Activated T-helper 1 cell treated with anti-CD3 and anti-CD28 coated beads, Interleukin-12 subunit alpha, Interleukin-12 subunit beta, Interleukin-2, Interleukin-4 antibody, amounts not matched to agents 30 ng/mL and 10 ng/mL and 1 ng/mL, durations not matched to agents 14 hours and 24 hours and 36 hours (primary cell): ENCODE measurements at regions not wholly inside any gene's neighbourhood (a gene's known extent, or its start where the extent isn't known, plus 50 kb on each side); places are given as distances from the start of the nearest gene placed in this dataset.

ENCODE experiments used
- DNase-seq: peaks from one replicate; pipeline ENCODE4 v3.0.0; 2021; ENCODE audit warnings: low spot score
- H3K27ac Mint-ChIP-seq: one replicate; pipeline ENCODE4 v1.8.0; 2021; ENCODE audit warnings: mild to moderate bottlenecking, mixed read lengths
- H3K27me3 Mint-ChIP-seq: one replicate; pipeline ENCODE4 v1.8.0; 2022; ENCODE audit warnings: mild to moderate bottlenecking, moderate library complexity, mixed read lengths; ENCODE audit not compliant: insufficient read depth
- H3K36me3 Mint-ChIP-seq: one replicate; pipeline ENCODE4 v1.8.0; 2021; ENCODE audit warnings: low read depth, mixed read lengths
- H3K4me1 Mint-ChIP-seq: one replicate; pipeline ENCODE4 v1.8.0; 2021; ENCODE audit warnings: low read depth, mixed read lengths
- H3K4me3 Mint-ChIP-seq: one replicate; pipeline ENCODE4 v1.8.0; 2021; ENCODE audit warnings: mild to moderate bottlenecking, moderate library complexity, mixed read lengths
- H3K9me3 Mint-ChIP-seq: one replicate; pipeline ENCODE4 v1.8.0; 2021; ENCODE audit warnings: mixed read lengths
- intact Hi-C: fragments of 100-400 bp; cut with micrococcal nuclease; formaldehyde crosslinking; loops from one replicate; pipeline ENCODE4 v1.15.1; 2024

GRCh38 chr2:118665784-118666529 lies 181.5 kb downstream of the EN1 start:
- no peak overlapping the region for H3K27ac Mint-ChIP-seq
- DNase-seq: no peak
- intact Hi-C loops: no loop called here

DNA sequence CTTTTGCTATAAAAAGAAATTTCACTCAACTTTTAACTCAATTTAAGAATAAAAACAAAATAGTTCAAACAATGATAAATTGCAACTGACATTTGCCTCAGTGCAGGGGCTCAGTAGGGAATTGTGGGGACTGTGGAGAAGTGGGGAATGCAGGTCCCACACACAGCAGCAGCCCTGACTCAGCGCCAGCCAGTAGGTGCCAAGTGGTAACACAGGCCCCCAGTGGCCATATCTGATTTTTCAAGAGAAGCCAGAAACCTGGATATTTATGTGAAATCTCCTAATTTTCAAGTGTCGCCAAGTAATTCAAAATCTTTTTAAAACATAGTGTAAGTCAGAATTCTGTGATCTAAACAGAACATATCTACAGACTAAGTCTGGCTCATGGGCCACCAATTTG lies 186.3 kb downstream of the EN1 start:
- H3K27ac Mint-ChIP-seq: no peak overlapping the region
- DNase-seq: no peak
- peaks cover 2% of the 10 kb centered on the region for H3K27me3 Mint-ChIP-seq
- H3K36me3 Mint-ChIP-seq: no peaks in the 10 kb centered on the region
- intact Hi-C loops: no loop called here
- H3K9me3 Mint-ChIP-seq: no peaks in the 10 kb centered on the region
- H3K4me1 Mint-ChIP-seq: no peaks in the 10 kb centered on the region
- H3K4me3 Mint-ChIP-seq: no peak overlapping the region

More at GRCh38 chr2:118665784-118666529, 181.5 kb downstream of the EN1 start:
- no peaks in the 10 kb centered on the region for H3K36me3 Mint-ChIP-seq
- H3K27me3 Mint-ChIP-seq: no peaks in the 10 kb centered on the region
- H3K9me3 Mint-ChIP-seq: no peaks in the 10 kb centered on the region
- H3K4me3 Mint-ChIP-seq: no peak overlapping the region
- H3K4me1 Mint-ChIP-seq: no peaks in the 10 kb centered on the region

DNA sequence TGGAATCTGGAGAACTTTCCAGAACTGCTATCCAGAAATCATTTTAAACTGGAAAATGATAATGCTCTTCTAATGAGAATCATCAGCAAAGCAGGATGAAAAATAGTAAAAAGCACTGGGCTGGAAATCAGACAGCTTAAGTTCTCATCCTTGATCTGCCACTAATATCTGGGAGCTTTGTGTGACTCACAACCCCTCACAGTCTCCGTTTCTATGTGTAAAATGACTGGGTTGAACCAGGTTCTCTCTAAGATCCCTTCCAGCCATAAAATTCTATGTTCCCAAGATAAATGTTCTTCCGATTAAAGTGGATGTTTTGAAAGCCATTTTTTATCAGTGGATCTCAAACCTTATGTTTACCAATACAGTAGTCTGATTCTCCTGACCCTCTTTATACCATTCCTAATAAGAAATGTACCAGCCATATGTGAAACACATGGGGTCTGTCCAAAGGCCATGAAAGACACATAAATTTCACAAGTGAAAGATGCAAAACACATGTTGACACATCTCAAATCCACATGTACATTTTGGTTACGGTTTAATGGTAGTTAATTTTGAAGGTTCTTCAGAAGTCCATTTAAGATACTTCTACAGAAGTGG lies 188.8 kb downstream of the EN1 start:
- DNase-seq: no peak
- intact Hi-C loops: no loop called here
- Mint-ChIP-seq H3K4me3 (no peak overlapping the region), H3K4me1 (no peaks in the 10 kb centered on the region), H3K9me3 (no peaks in the 10 kb centered on the region), H3K36me3 (no peaks in the 10 kb centered on the region), H3K27ac (no peak overlapping the region), H3K27me3 (peaks cover 2% of the 10 kb centered on the region)

GRCh38 chr2:118657466-118657865 lies 190.0 kb downstream of the EN1 start:
- Mint-ChIP-seq H3K9me3 (no peaks in the 10 kb centered on the region), H3K27me3 (peaks cover 2% of the 10 kb centered on the region), H3K27ac (no peak overlapping the region), H3K36me3 (no peaks in the 10 kb centered on the region), H3K4me3 (no peak overlapping the region), H3K4me1 (no peaks in the 10 kb centered on the region)
- DNase-seq: no peak
- intact Hi-C loops: no loop called here

DNA sequence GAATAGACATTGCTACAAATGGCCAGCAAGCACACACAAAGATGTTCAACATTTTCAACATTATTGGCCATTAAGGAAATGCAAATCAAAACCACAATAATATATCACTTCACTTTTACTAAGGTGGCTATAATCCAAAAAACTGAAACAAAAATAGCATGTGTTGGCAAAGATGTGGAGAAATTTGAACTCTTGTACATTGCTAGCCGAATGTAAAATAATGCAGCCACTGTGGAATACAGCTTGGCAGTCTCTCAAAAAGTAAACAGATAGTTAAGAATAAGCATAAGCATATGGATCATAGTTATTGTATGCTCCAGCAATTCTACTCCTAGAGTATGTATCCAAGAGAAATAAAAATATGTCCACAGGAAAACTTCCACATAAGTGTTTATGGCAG lies 192.5 kb downstream of the EN1 start:
- no peak overlapping the region for H3K4me3 Mint-ChIP-seq
- H3K27me3 Mint-ChIP-seq: peaks cover 4% of the 10 kb centered on the region
- no peaks in the 10 kb centered on the region for H3K4me1 Mint-ChIP-seq
- no peak overlapping the region for H3K27ac Mint-ChIP-seq
- intact Hi-C loops: no loop called here
- no peaks in the 10 kb centered on the region for H3K36me3 Mint-ChIP-seq
- DNase-seq: no peak
- peaks cover 6% of the 10 kb centered on the region for H3K9me3 Mint-ChIP-seq

DNA sequence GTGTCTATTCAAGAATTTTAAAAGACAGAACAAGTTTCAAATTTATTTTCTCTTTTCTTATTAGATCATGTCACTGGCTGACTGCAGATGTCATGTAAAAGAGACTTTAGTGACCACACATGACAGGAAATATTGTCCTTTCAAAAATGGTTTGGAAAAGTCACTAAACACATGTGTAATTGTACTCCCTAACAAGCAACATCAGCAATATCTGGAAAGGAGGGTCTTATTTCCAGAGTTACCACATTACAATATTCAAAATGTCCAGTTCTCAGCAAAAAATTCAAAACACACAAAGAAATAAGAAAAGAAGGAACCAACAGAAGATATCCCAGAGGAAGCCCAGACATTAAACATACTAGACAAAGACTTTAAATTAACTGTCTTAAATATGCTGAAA lies 197.1 kb downstream of the EN1 start:
- Mint-ChIP-seq H3K9me3 (peaks cover 6% of the 10 kb centered on the region), H3K36me3 (no peaks in the 10 kb centered on the region), H3K27me3 (peaks cover 2% of the 10 kb centered on the region), H3K4me3 (no peak overlapping the region), H3K27ac (no peak overlapping the region), H3K4me1 (no peaks in the 10 kb centered on the region)
- intact Hi-C loops: no loop called here
- DNase-seq: no peak

- H3K4me1 Mint-ChIP-seq: no peaks in the 10 kb centered on the region
- H3K27ac Mint-ChIP-seq: no peak overlapping the region
- DNase-seq: no peak
- H3K27me3 Mint-ChIP-seq: peaks cover 6% of the 10 kb centered on the region
- H3K9me3 Mint-ChIP-seq: peaks cover 3% of the 10 kb centered on the region
- no peak overlapping the region for H3K4me3 Mint-ChIP-seq
- intact Hi-C loops: no loop called here
- no peaks in the 10 kb centered on the region for H3K36me3 Mint-ChIP-seq
Observed at GRCh38 chr2:118645876-118646275, 201.6 kb downstream of the EN1 start.

GRCh38 chr2:118644190-118644589 lies 203.3 kb downstream of the EN1 start:
- Mint-ChIP-seq H3K27me3 (peaks cover 3% of the 10 kb centered on the region), H3K9me3 (no peaks in the 10 kb centered on the region), H3K4me1 (no peaks in the 10 kb centered on the region), H3K36me3 (no peaks in the 10 kb centered on the region), H3K4me3 (no peak overlapping the region), H3K27ac (no peak overlapping the region)
- DNase-seq: no peak
- intact Hi-C loops: no loop called here

DNA sequence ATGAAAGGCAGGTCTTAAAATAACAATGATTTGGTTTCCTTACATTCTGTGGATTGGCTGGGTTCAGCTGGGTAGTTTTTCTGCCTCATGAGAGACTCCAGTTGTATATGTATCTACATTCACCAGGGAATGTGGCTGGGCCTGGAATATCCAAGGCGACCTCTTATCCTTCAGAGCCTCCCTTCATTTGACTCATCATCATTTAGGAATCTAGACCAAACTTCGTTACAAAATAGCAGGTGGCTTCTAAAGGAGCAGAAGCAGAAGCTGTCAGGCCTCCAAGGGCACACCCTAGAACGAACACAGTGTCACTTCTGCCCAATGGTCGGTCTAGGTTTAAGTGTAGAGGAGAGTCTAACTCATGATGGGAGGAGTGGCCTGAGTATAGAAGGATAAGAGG lies 204.2 kb downstream of the EN1 start:
- no peak for DNase-seq
- H3K9me3 Mint-ChIP-seq: no peaks in the 10 kb centered on the region
- H3K27me3 Mint-ChIP-seq: peaks cover 3% of the 10 kb centered on the region
- no peak overlapping the region for H3K27ac Mint-ChIP-seq
- no peaks in the 10 kb centered on the region for H3K4me1 Mint-ChIP-seq
- intact Hi-C loops: no loop called here
- no peak overlapping the region for H3K4me3 Mint-ChIP-seq
- no peaks in the 10 kb centered on the region for H3K36me3 Mint-ChIP-seq

GRCh38 chr2:118642501-118642900 lies 204.9 kb downstream of the EN1 start:
- peaks cover 3% of the 10 kb centered on the region for H3K27me3 Mint-ChIP-seq
- no peak for DNase-seq
- intact Hi-C loops: no loop called here
- H3K4me1 Mint-ChIP-seq: no peaks in the 10 kb centered on the region
- H3K4me3 Mint-ChIP-seq: no peak overlapping the region
- H3K9me3 Mint-ChIP-seq: no peaks in the 10 kb centered on the region
- no peak overlapping the region for H3K27ac Mint-ChIP-seq
- no peaks in the 10 kb centered on the region for H3K36me3 Mint-ChIP-seq

- no peaks in the 10 kb centered on the region for H3K9me3 Mint-ChIP-seq
- DNase-seq: no peak
- no peak overlapping the region for H3K4me3 Mint-ChIP-seq
- no peak overlapping the region for H3K27ac Mint-ChIP-seq
- peaks cover 3% of the 10 kb centered on the region for H3K27me3 Mint-ChIP-seq
- H3K4me1 Mint-ChIP-seq: no peaks in the 10 kb centered on the region
- intact Hi-C loops: no loop called here
- H3K36me3 Mint-ChIP-seq: no peaks in the 10 kb centered on the region
Observed at GRCh38 chr2:118641711-118642110, 205.7 kb downstream of the EN1 start.

DNA sequence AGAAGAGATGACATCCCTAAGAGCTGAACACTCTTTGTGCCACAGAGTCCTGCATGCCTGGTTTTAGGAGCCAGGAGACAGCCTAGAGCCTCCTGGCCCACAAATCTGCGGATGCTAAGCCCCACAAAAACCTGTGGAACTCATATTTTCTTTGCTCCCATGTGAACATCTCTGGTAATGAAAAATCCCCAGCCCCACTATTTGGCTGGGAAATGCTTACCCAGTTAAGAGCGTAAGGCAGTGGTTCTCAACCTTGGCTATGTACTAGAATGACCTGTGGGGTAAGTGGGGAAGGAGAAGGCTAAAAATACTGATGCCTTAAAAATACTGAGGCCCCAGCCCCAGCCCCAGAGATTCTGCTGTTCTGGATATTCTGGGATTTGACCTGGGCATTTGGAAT lies 208.1 kb downstream of the EN1 start:
- DNase-seq: no peak
- intact Hi-C loops: no loop called here
- Mint-ChIP-seq H3K4me3 (no peak overlapping the region), H3K9me3 (no peaks in the 10 kb centered on the region), H3K4me1 (no peaks in the 10 kb centered on the region), H3K27ac (no peak overlapping the region), H3K27me3 (peaks cover 3% of the 10 kb centered on the region), H3K36me3 (no peaks in the 10 kb centered on the region)

- H3K9me3 Mint-ChIP-seq: no peaks in the 10 kb centered on the region
- no peaks in the 10 kb centered on the region for H3K4me1 Mint-ChIP-seq
- no peak overlapping the region for H3K4me3 Mint-ChIP-seq
- H3K27me3 Mint-ChIP-seq: peaks cover under 1% of the 10 kb centered on the region
- intact Hi-C loops: no loop called here
- no peaks in the 10 kb centered on the region for H3K36me3 Mint-ChIP-seq
- DNase-seq: no peak
- no peak overlapping the region for H3K27ac Mint-ChIP-seq
Observed at GRCh38 chr2:118638453-118638852, 209.0 kb downstream of the EN1 start.

GRCh38 chr2:118635891-118636290 lies 211.6 kb downstream of the EN1 start:
- no peaks in the 10 kb centered on the region for H3K4me1 Mint-ChIP-seq
- intact Hi-C loops: no loop called here

More at GRCh38 chr2:118635891-118636290, 211.6 kb downstream of the EN1 start:
- H3K36me3 Mint-ChIP-seq: no peaks in the 10 kb centered on the region
- no peak for DNase-seq
- no peak overlapping the region for H3K27ac Mint-ChIP-seq
- H3K27me3 Mint-ChIP-seq: peaks cover 2% of the 10 kb centered on the region
- no peaks in the 10 kb centered on the region for H3K9me3 Mint-ChIP-seq
- H3K4me3 Mint-ChIP-seq: no peak overlapping the region
